Chondrocyte (in vitro differentiated cells): ENCODE measurements at regions not wholly inside any gene's neighbourhood (a gene's known extent, or its start where the extent isn't known, plus 50 kb on each side); places are given as distances from the start of the nearest gene placed in this dataset.

ENCODE experiments used
- DNase-seq: peaks from one replicate; pipeline ENCODE4 v3.0.0; 2021; ENCODE audit warnings: mixed read lengths, low spot score
- H3K27ac Mint-ChIP-seq: one replicate; pipeline ENCODE4 v1.8.0; 2021; ENCODE audit warnings: mild to moderate bottlenecking, moderate library complexity, mixed read lengths; ENCODE audit not compliant: unreplicated experiment
- H3K27me3 Mint-ChIP-seq: 2 replicates; pipeline ENCODE4 v1.8.0; 2021; ENCODE audit warnings: low read depth, mixed read lengths
- H3K36me3 Mint-ChIP-seq: 2 replicates; pipeline ENCODE4 v1.8.0; 2021; ENCODE audit warnings: low read depth, mixed read lengths
- H3K4me1 Mint-ChIP-seq: 2 replicates; pipeline ENCODE4 v1.8.0; 2021; ENCODE audit warnings: low read depth, mild to moderate bottlenecking, mixed read lengths
- H3K4me3 Mint-ChIP-seq: one replicate; pipeline ENCODE4 v1.8.0; 2021; ENCODE audit warnings: mild to moderate bottlenecking, moderate library complexity, mixed read lengths; ENCODE audit not compliant: unreplicated experiment
- H3K9me3 Mint-ChIP-seq: 2 replicates; pipeline ENCODE4 v1.8.0; 2021; ENCODE audit warnings: low read depth, mixed read lengths
- TF ChIP-seq, protein P1 (sequence below): fragments of 200-600 bp; sonication (generic); IDR thresholded peaks from 2 replicates; pipeline ENCODE4 v1.5.0; 2021; ENCODE audit warnings: antibody characterized with exemption, mild to moderate bottlenecking, moderate library complexity

DNA sequence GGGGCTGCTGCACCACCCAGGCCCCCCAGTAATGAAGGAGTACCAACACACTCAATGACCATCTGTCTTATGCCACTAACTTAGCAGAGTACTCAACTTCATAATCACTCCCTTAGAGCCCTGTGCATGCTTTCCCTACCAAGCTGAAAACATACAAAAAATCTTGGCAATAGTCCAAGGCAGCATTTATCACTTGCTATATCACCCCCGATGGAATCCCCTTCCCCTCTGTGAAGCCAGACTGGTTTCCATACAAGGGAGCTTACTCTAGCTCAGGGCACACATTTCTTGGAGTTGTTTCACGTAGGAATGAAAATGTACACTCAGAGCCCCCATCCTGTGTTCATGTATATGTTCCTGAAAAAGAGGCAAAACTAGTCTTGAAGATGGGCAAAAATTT, 301.3 kb upstream of the TENM4 start:
- Mint-ChIP-seq H3K4me1 (no peaks in the 10 kb centered on the region), H3K4me3 (no peak overlapping the region), H3K27me3 (peaks cover 21% of the 10 kb centered on the region), H3K36me3 (no peaks in the 10 kb centered on the region), H3K9me3 (no peaks in the 10 kb centered on the region), H3K27ac (no peak overlapping the region)
- TF ChIP-seq, protein P1, sequence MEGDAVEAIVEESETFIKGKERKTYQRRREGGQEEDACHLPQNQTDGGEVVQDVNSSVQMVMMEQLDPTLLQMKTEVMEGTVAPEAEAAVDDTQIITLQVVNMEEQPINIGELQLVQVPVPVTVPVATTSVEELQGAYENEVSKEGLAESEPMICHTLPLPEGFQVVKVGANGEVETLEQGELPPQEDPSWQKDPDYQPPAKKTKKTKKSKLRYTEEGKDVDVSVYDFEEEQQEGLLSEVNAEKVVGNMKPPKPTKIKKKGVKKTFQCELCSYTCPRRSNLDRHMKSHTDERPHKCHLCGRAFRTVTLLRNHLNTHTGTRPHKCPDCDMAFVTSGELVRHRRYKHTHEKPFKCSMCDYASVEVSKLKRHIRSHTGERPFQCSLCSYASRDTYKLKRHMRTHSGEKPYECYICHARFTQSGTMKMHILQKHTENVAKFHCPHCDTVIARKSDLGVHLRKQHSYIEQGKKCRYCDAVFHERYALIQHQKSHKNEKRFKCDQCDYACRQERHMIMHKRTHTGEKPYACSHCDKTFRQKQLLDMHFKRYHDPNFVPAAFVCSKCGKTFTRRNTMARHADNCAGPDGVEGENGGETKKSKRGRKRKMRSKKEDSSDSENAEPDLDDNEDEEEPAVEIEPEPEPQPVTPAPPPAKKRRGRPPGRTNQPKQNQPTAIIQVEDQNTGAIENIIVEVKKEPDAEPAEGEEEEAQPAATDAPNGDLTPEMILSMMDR: no peak
- DNase-seq: no peak

DNA sequence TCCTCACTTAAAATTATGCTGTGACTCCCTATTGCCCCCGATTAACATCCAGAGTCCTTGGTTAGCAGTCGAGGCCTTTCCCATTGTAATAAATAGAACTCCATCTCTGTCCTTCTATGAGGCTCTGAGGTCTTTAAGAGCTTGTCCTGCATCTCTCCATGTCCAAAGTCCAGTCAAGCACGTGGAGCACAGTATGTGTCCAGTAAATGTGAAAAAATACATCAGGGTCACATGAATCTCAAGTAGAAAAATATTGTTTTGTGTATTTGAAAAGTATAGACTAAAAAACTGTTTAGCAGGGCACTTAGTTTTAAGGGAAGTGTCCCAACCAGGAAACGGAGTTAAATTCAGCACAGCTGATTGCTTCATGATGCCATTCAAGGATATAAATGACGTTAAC, 298.8 kb upstream of the TENM4 start:
- no peaks in the 10 kb centered on the region for H3K9me3 Mint-ChIP-seq
- peaks cover 11% of the 10 kb centered on the region for H3K27me3 Mint-ChIP-seq
- H3K4me3 Mint-ChIP-seq: no peak overlapping the region
- DNase-seq: no peak
- no peaks in the 10 kb centered on the region for H3K4me1 Mint-ChIP-seq
- H3K27ac Mint-ChIP-seq: no peak overlapping the region
- TF ChIP-seq, protein P1: no peak
- H3K36me3 Mint-ChIP-seq: no peaks in the 10 kb centered on the region

DNA sequence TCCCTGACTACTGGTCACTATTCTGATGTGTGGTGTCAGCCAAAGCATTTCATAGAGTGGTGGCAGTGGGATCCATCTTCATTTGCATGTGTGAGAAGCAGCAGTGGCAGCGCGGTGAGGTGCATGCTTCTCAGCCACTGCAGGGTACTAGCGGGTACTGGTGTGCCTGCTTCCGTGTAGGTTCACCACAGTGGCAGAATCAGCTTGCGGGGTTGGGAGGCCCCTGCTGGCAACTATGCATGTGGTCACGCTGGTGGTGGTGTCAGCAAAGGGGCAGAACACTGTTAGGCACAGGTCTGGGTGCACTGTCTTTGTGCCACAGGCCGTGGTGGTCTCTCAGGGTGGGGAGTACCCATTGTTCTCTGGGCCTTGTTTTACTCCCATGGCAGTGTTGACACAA, 286.4 kb upstream of the TENM4 start:
- Mint-ChIP-seq H3K9me3 (peaks cover 9% of the 10 kb centered on the region), H3K27me3 (no peaks in the 10 kb centered on the region), H3K36me3 (no peaks in the 10 kb centered on the region), H3K27ac (no peak overlapping the region), H3K4me3 (no peak overlapping the region), H3K4me1 (no peaks in the 10 kb centered on the region)
- TF ChIP-seq, protein P1: no peak
- no peak for DNase-seq

DNA sequence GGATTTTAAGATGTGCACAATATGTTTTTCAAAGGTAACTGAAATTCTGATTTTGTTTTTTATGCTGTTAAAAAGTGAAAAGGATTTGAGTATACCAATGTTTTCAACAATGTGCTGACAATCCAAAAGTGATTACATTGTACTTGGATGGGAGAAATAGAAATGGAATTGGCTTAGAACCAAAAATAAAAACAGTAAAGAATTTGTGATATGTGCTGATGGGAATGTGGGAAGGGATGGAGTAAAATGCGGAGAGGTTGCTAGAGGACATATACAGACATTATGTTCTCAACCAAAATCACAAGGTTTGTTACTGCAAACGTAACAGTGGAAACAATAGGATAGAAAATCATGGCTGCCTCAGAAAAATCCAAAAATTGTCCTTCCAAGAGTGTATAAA, 279.3 kb upstream of the TENM4 start:
- TF ChIP-seq, protein P1: no peak
- Mint-ChIP-seq H3K9me3 (no peaks in the 10 kb centered on the region), H3K27ac (no peak overlapping the region), H3K4me1 (no peaks in the 10 kb centered on the region), H3K27me3 (peaks cover 14% of the 10 kb centered on the region), H3K36me3 (no peaks in the 10 kb centered on the region), H3K4me3 (no peak overlapping the region)
- DNase-seq: no peak

DNA sequence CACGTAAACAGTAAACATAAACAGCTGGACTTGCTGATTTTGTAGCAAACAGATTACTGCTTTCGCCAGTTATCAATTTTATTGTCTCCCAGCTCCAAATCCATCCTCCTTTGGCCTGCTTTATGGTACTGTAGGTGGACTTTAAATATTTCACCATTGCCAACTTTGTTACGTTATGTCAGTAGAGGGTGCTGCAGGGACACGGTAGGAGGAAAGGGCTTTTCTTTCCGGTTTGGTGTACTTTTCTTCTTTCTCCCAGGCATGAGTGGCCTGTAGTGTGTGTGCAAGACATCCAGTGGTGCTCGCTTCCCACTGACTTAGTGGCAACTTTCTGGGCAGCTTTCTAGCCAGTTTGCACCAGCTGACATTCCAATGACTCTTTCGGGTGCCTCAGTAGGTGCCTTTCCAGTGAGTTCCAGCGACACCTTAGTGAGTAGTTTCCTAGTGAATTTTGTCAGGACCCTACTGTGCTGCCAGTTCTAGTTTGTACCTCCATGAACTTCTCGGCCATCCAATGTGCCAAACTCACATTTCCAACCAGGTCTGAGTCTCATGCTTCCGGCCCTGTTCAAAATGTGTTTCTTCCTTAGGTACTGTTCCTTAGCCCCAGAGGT, 267.6 kb upstream of the TENM4 start:
- no peaks in the 10 kb centered on the region for H3K36me3 Mint-ChIP-seq
- DNase-seq: no peak
- H3K9me3 Mint-ChIP-seq: peaks cover 17% of the 10 kb centered on the region
- no peaks in the 10 kb centered on the region for H3K4me1 Mint-ChIP-seq
- peaks cover 2% of the 10 kb centered on the region for H3K27me3 Mint-ChIP-seq
- H3K4me3 Mint-ChIP-seq: no peak overlapping the region
- TF ChIP-seq, protein P1: peak; percentile 76
- H3K27ac Mint-ChIP-seq: no peak overlapping the region
